ENCODE measurements at regions not wholly inside any gene's neighbourhood (a gene's known extent, or its start where the extent isn't known, plus 50 kb on each side); places are given as distances from the start of the nearest gene placed in this dataset.

- peak; percentile 75 for TF ChIP-seq CTCF (conservative IDR thresholded peaks at IDR 0.05)
- TF ChIP-seq EZH2 (IDR thresholded peaks at IDR 0.05; ENCODE audit: low read depth), result no peak
Observed at GRCh38 chr20:40532103-40532502, 156.9 kb downstream of the MAFB start.
